Endothelial cell of umbilical vein (primary cell): ENCODE measurements at regions not wholly inside any gene's neighbourhood (a gene's known extent, or its start where the extent isn't known, plus 50 kb on each side); places are given as distances from the start of the nearest gene placed in this dataset.

Source experiments
- CTCF ChIP-seq, 2 donors: IDR thresholded peaks; 1 replicate in 1 of 2; 2 replicates in 1 of 2; pipeline ENCODE4 v1.5.1; 2011; ENCODE audit warnings: low read length in 2 of 2, mild to moderate bottlenecking in 2 of 2, moderate library complexity in 2 of 2, control low read depth in 1 of 2, inconsistent platforms in 1 of 2, low read depth in 1 of 2; ENCODE audit not compliant: insufficient read depth in 1 of 2; ENCODE audit errors: extremely low read depth in 1 of 2
- EZH2 ChIP-seq: IDR thresholded peaks from 2 replicates; pipeline ENCODE4 v1.6.1; 2012; ENCODE audit warnings: borderline replicate concordance, low read depth, mild to moderate bottlenecking, moderate library complexity, low read length, inconsistent platforms; ENCODE audit not compliant: severe bottlenecking
- JUN ChIP-seq: IDR thresholded peaks from 2 replicates; pipeline ENCODE4 v1.6.1; 2011; ENCODE audit warnings: borderline replicate concordance, low read depth; ENCODE audit not compliant: insufficient read length, insufficient read depth
- POLR2A ChIP-seq: IDR thresholded peaks from 2 replicates; pipeline ENCODE4 v1.6.1; 2012; ENCODE audit warnings: low read depth, mild to moderate bottlenecking, control low read depth, low read length
- POLR2AphosphoS5 ChIP-seq: IDR thresholded peaks from 2 replicates; pipeline ENCODE4 v1.6.1; 2012; ENCODE audit warnings: low read depth, mild to moderate bottlenecking, control low read depth, low read length, moderate library complexity; ENCODE audit not compliant: insufficient read depth

DNA sequence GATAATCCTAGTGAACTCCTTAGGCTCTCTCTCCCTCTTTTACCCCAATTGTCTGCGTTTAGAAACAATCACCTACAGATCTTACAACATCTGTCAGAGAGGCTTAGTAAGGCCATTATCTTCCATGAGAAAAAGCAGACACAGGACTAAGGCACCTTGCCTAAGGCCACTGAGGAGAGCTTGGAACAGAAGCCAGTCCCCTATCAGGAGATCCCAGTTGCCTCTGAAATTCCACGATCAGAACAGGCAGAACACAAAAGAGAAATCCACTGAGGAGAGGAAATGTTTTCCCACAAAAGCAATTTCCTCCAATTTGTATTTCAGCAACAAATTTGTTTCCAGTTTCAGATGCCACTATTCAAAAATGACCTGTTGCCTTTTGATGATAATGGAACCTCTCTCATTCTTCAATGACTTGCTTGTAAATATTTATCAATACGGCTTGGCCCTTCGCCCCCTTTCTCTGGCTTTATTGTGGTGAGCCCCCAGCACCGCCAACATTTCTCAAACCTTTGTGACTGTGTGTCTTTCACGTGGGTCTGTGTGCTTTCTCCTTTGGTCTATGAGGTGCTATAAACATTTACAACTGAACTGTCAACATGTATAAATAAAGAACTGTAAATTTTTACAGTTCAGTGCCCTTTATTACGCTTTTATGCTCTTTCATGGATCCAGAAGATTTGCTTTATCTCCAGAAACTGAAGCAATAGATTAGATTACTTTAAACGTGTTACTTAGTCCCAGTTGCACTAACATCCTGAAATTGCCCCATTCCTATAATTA lies 187.8 kb upstream of the PHACTR1 start:
- no peak for TF ChIP-seq CTCF (IDR thresholded peaks at IDR 0.05; ENCODE audit: extremely low read depth in 1 of 2, insufficient read depth in 1 of 2, low read depth in 1 of 2, low read length in 2 of 2)
- peak; percentile 23 for TF ChIP-seq POLR2A
- no peak for TF ChIP-seq POLR2AphosphoS5
- TF ChIP-seq EZH2: no peak
- TF ChIP-seq JUN: no peak
